ENCODE measurements at regions not wholly inside any gene's neighbourhood (a gene's known extent, or its start where the extent isn't known, plus 50 kb on each side); places are given as distances from the start of the nearest gene placed in this dataset.

DNA sequence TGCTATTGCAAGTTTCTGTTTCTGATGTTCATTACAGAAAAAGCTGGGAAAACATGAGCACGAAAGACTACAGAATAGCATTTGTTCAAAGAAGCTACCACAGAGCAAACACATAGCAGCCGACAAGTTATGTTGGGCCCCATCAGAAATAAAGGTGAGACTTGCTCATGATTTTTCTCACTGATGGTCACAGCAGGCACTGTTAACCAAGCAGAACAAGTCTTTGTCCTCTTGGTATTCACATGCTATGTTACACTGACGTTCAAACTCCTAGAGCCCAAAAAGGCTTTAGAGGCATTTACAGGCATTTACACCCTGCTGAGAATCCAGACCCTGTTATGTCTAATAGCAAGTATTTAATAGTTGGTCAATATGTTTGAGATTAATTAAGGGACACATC is 235.0 kb upstream of the HNMT start:
- 51% methylated on average over 3 of the region's 3 CpGs for WGBS
- Histone ChIP-seq H3K4me1 (no peaks in the 10 kb centered on the region), H3K27me3 (no peaks in the 10 kb centered on the region), H3K9me3 (no peaks in the 10 kb centered on the region), H3K27ac (no peak overlapping the region), H3K4me3 (no peak overlapping the region), H3K36me3 (no peaks in the 10 kb centered on the region)
- no peak for DNase-seq (ENCODE audit: low spot score in 2 of 2)
- no peak for TF ChIP-seq POLR2A (IDR thresholded peaks at IDR 0.05)
- TF ChIP-seq, protein P1, sequence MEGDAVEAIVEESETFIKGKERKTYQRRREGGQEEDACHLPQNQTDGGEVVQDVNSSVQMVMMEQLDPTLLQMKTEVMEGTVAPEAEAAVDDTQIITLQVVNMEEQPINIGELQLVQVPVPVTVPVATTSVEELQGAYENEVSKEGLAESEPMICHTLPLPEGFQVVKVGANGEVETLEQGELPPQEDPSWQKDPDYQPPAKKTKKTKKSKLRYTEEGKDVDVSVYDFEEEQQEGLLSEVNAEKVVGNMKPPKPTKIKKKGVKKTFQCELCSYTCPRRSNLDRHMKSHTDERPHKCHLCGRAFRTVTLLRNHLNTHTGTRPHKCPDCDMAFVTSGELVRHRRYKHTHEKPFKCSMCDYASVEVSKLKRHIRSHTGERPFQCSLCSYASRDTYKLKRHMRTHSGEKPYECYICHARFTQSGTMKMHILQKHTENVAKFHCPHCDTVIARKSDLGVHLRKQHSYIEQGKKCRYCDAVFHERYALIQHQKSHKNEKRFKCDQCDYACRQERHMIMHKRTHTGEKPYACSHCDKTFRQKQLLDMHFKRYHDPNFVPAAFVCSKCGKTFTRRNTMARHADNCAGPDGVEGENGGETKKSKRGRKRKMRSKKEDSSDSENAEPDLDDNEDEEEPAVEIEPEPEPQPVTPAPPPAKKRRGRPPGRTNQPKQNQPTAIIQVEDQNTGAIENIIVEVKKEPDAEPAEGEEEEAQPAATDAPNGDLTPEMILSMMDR (IDR thresholded peaks at IDR 0.05): no peak
- no peak for TF ChIP-seq EP300 (IDR thresholded peaks at IDR 0.05)
- TF ChIP-seq POLR2AphosphoS5 (IDR thresholded peaks at IDR 0.05): no peak

DNA sequence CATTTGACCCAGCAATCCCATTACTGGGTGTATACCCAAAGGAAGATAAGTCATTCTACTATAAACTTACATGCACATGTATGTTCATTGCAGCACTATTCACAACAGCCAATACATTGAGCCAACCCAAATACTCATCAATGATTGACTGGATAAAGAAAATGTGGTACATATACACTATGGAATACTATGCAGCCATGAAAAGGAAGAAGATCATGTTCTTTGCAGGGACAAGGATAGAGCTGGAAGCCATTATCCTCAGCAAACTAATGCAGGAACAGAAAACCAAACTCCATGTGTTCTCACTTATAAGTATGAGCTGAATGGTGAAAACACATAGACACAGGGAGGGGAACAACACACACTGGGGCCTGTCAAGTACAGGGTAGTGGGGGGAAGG is 226.7 kb upstream of the HNMT start:
- Histone ChIP-seq H3K27ac (no peak overlapping the region), H3K36me3 (no peaks in the 10 kb centered on the region), H3K27me3 (no peaks in the 10 kb centered on the region), H3K4me1 (no peaks in the 10 kb centered on the region), H3K4me3 (no peak overlapping the region), H3K9me3 (no peaks in the 10 kb centered on the region)
- DNase-seq (ENCODE audit: low spot score in 2 of 2): no peak
- no peak for TF ChIP-seq POLR2AphosphoS5 (IDR thresholded peaks at IDR 0.05)
- no peak for TF ChIP-seq EP300 (IDR thresholded peaks at IDR 0.05)

DNA sequence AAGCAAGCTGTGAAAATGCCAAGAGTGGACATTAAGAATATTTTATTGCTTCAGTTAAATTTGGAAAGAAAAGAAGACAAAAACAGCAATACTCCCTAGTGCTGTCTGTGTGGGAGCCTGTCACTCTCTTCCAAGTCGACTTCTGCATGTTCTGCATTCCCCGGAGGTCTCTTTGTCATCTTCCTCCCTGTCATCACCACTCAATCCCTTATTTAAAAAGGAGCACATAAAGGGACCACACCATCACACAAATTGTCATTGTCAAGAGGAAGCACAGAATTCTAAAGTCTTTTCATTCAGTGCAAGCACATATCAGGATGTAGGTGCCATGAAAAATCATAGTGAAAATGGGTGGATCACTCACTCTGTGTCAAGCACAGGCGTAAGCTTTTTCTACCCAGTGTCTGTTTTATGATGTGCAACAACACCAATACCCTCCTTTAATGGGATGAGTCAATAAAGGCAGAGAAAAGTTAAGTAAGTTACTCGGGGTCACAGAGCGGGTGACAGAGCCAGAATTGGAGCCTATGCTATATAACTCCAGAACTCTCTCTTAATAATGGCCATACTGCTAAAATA is 222.4 kb upstream of the HNMT start:
- Histone ChIP-seq H3K27me3 (no peaks in the 10 kb centered on the region), H3K36me3 (no peaks in the 10 kb centered on the region), H3K27ac (no peak overlapping the region), H3K9me3 (no peaks in the 10 kb centered on the region), H3K4me1 (no peaks in the 10 kb centered on the region), H3K4me3 (no peak overlapping the region)
- DNase-seq (ENCODE audit: low spot score in 2 of 2): no peak
- WGBS: 68% methylated on average over 5 of the region's 5 CpGs
- TF ChIP-seq POLR2A (IDR thresholded peaks at IDR 0.05): no peak
- no peak for TF ChIP-seq EP300 (IDR thresholded peaks at IDR 0.05)
- TF ChIP-seq, protein P1 (IDR thresholded peaks at IDR 0.05): no peak
- TF ChIP-seq POLR2AphosphoS5 (IDR thresholded peaks at IDR 0.05): no peak

DNA sequence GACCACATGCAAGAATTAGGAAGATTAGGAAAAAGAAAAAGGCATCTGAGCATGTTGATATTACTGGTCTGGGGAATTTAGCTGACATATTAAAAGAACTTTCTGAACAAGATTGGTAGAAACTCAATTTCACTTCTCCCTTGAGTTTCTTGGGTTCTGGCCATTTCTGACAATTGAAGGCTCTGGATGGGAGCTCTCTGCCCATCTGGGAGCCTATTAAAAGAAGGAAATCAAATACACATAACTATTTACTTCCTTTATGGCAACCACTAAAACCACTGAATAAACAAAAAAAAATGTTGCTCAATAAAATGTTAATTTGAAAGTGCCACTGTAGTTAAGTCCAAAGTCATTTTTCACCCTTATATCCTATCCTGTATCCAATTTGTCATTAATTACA is 216.8 kb upstream of the HNMT start:
- TF ChIP-seq, protein P1 (IDR thresholded peaks at IDR 0.05): no peak
- H3K9me3 ChIP-seq: no peaks in the 10 kb centered on the region
- no peak for DNase-seq (ENCODE audit: low spot score in 2 of 2)
- no peak overlapping the region for H3K27ac ChIP-seq
- no peak overlapping the region for H3K4me3 ChIP-seq
- H3K4me1 ChIP-seq: no peaks in the 10 kb centered on the region
- H3K27me3 ChIP-seq: no peaks in the 10 kb centered on the region
- H3K36me3 ChIP-seq: no peaks in the 10 kb centered on the region

DNA sequence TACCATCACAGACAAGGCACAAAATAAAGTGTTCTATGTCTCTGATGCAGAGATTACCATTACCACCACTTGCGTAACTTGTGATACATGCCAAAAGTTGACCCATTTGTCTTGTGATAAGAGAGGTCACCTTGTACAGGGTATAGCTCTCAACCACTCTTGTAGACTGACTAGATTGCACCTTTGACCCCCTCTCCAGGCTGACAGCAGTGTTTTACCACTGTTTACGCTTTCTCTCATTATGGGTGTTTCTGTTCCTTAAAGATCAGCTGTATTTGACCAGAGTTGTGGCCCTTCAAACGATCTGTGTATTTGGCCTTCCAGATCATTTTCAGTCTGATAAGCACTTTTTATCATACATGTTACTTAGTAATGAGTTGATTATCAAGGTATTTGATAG is 215.7 kb upstream of the HNMT start:
- Histone ChIP-seq H3K27ac (no peak overlapping the region), H3K4me3 (no peak overlapping the region), H3K4me1 (no peaks in the 10 kb centered on the region), H3K27me3 (no peaks in the 10 kb centered on the region), H3K36me3 (no peaks in the 10 kb centered on the region), H3K9me3 (no peaks in the 10 kb centered on the region)
- no peak for TF ChIP-seq EP300 (IDR thresholded peaks at IDR 0.05)
- TF ChIP-seq, protein P1 (IDR thresholded peaks at IDR 0.05): no peak
- no peak for TF ChIP-seq POLR2A (IDR thresholded peaks at IDR 0.05)
- TF ChIP-seq POLR2AphosphoS5 (IDR thresholded peaks at IDR 0.05): no peak
- DNase-seq (ENCODE audit: low spot score in 2 of 2): no peak
- WGBS: 78% methylated on average over 3 of the region's 3 CpGs

DNA sequence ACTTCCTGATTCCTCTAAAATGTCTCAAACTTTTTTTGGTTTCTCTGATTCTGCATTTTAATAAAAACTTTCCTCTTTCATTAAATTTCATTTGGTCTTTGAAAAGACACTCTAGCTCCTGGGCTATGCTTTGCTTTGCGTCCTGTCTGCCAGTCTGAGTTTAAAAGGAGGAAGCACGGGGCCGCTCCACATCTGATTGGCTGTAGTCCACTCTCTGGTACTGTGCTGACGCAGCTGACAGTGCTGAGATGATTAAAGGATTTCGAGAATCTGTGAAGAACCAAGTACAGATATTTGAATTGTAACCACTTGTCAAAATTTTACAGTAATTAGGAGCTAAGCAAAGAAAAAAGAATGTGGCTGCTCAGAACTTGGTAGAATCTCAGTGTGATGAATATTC is 199.6 kb upstream of the HNMT start:
- Histone ChIP-seq H3K36me3 (no peaks in the 10 kb centered on the region), H3K27ac (no peak overlapping the region), H3K4me3 (no peak overlapping the region), H3K4me1 (no peaks in the 10 kb centered on the region), H3K27me3 (no peaks in the 10 kb centered on the region), H3K9me3 (peaks cover 7% of the 10 kb centered on the region)
- DNase-seq (ENCODE audit: low spot score in 2 of 2): no peak
- no peak for TF ChIP-seq POLR2A (IDR thresholded peaks at IDR 0.05)
- TF ChIP-seq EP300 (IDR thresholded peaks at IDR 0.05): no peak
- no peak for TF ChIP-seq POLR2AphosphoS5 (IDR thresholded peaks at IDR 0.05)
- TF ChIP-seq, protein P1 (IDR thresholded peaks at IDR 0.05): no peak
- 17% methylated on average over 5 of the region's 5 CpGs for WGBS
